ENCODE measurements at regions not wholly inside any gene's neighbourhood (a gene's known extent, or its start where the extent isn't known, plus 50 kb on each side); places are given as distances from the start of the nearest gene placed in this dataset.

GRCh38 chr20:58136149-58136484, 92.3 kb downstream of the ANKRD60 start:
- no peak overlapping the region for H2AFZ ChIP-seq (ENCODE audit: low read length)
- H3K9ac ChIP-seq (ENCODE audit: low read length) = no peak overlapping the region
- no peaks in the 10 kb centered on the region for H3K9me3 ChIP-seq (ENCODE audit: low read length)
- no peaks in the 10 kb centered on the region for H3K9me2 ChIP-seq (replicated peaks; ENCODE audit: insufficient read depth, low read length)
- 0 out of 2 replicates have a peak, but pooled peaks cover 5% of the 10 kb centered on the region for H4K20me1 ChIP-seq (ENCODE audit: insufficient read depth, low read depth, low read length)
- H3K4me3 ChIP-seq (ENCODE audit: low read length) = no peak overlapping the region
- H3K27ac ChIP-seq (ENCODE audit: low read length) = no peak overlapping the region
- no peak for DNase-seq
- H3K36me3 ChIP-seq (ENCODE audit: insufficient read depth, low read length) = no peaks in the 10 kb centered on the region
- no peaks in the 10 kb centered on the region for H3K79me2 ChIP-seq (ENCODE audit: low read length)
- no peak overlapping the region for H3K4me2 ChIP-seq (ENCODE audit: low read depth, low read length, poor library complexity, severe bottlenecking)
- no peaks in the 10 kb centered on the region for H3K4me1 ChIP-seq (ENCODE audit: low read length)
- H3K27me3 ChIP-seq (ENCODE audit: low read length) = no peaks in the 10 kb centered on the region

- no peak overlapping the region for H3K4me3 ChIP-seq (ENCODE audit: low read length)
- no peak overlapping the region for H2AFZ ChIP-seq (ENCODE audit: low read length)
- 0 out of 2 replicates have a peak, but pooled peaks cover 5% of the 10 kb centered on the region for H4K20me1 ChIP-seq (ENCODE audit: insufficient read depth, low read depth, low read length)
- H3K27me3 ChIP-seq (ENCODE audit: low read length) = no peaks in the 10 kb centered on the region
- H3K79me2 ChIP-seq (ENCODE audit: low read length) = no peaks in the 10 kb centered on the region
- H3K9me2 ChIP-seq (replicated peaks; ENCODE audit: insufficient read depth, low read length) = no peaks in the 10 kb centered on the region
- no peak overlapping the region for H3K4me2 ChIP-seq (ENCODE audit: low read depth, low read length, poor library complexity, severe bottlenecking)
- no peaks in the 10 kb centered on the region for H3K36me3 ChIP-seq (ENCODE audit: insufficient read depth, low read length)
- no peaks in the 10 kb centered on the region for H3K9me3 ChIP-seq (ENCODE audit: low read length)
- DNase-seq = no peak
- no peaks in the 10 kb centered on the region for H3K4me1 ChIP-seq (ENCODE audit: low read length)
- no peak overlapping the region for H3K27ac ChIP-seq (ENCODE audit: low read length)
- no peak overlapping the region for H3K9ac ChIP-seq (ENCODE audit: low read length)
These were observed 92.9 kb downstream of the ANKRD60 start for GRCh38 chr20:58135441-58136148.

- Histone ChIP-seq H3K79me2 (ENCODE audit: low read length) (no peaks in the 10 kb centered on the region), H3K27ac (ENCODE audit: low read length) (no peak overlapping the region), H3K4me2 (ENCODE audit: low read depth, low read length, poor library complexity, severe bottlenecking) (no peak overlapping the region)
These were observed 95.2 kb downstream of the ANKRD60 start for GRCh38 chr20:58133020-58133808.

GRCh38 chr20:58131551-58132142, 96.8 kb downstream of the ANKRD60 start:
- DNase-seq = no peak
- Histone ChIP-seq H2AFZ (ENCODE audit: low read length) (no peak overlapping the region), H3K4me2 (ENCODE audit: low read depth, low read length, poor library complexity, severe bottlenecking) (no peak overlapping the region)

More at GRCh38 chr20:58133020-58133808, 95.2 kb downstream of the ANKRD60 start:
- H2AFZ ChIP-seq (ENCODE audit: low read length) = no peak overlapping the region
- no peaks in the 10 kb centered on the region for H3K9me2 ChIP-seq (replicated peaks; ENCODE audit: insufficient read depth, low read length)
- H3K4me3 ChIP-seq (ENCODE audit: low read length) = no peak overlapping the region
- no peaks in the 10 kb centered on the region for H3K36me3 ChIP-seq (ENCODE audit: insufficient read depth, low read length)
- DNase-seq = no peak
- H3K4me1 ChIP-seq (ENCODE audit: low read length) = no peaks in the 10 kb centered on the region
- H3K27me3 ChIP-seq (ENCODE audit: low read length) = no peaks in the 10 kb centered on the region
- no peaks in the 10 kb centered on the region for H4K20me1 ChIP-seq (ENCODE audit: insufficient read depth, low read depth, low read length)
- no peaks in the 10 kb centered on the region for H3K9me3 ChIP-seq (ENCODE audit: low read length)
- H3K9ac ChIP-seq (ENCODE audit: low read length) = no peak overlapping the region

GRCh38 chr20:58131151-58131550, 97.3 kb downstream of the ANKRD60 start:
- no peaks in the 10 kb centered on the region for H4K20me1 ChIP-seq (ENCODE audit: insufficient read depth, low read depth, low read length)
- H3K4me2 ChIP-seq (ENCODE audit: low read depth, low read length, poor library complexity, severe bottlenecking) = no peak overlapping the region
- no peaks in the 10 kb centered on the region for H3K27me3 ChIP-seq (ENCODE audit: low read length)
- H3K27ac ChIP-seq (ENCODE audit: low read length) = no peak overlapping the region
- H3K9me2 ChIP-seq (replicated peaks; ENCODE audit: insufficient read depth, low read length) = no peaks in the 10 kb centered on the region
- H2AFZ ChIP-seq (ENCODE audit: low read length) = no peak overlapping the region
- H3K4me1 ChIP-seq (ENCODE audit: low read length) = no peaks in the 10 kb centered on the region
- no peak overlapping the region for H3K4me3 ChIP-seq (ENCODE audit: low read length)
- H3K9ac ChIP-seq (ENCODE audit: low read length) = no peak overlapping the region
- DNase-seq = no peak
- no peaks in the 10 kb centered on the region for H3K79me2 ChIP-seq (ENCODE audit: low read length)
- no peaks in the 10 kb centered on the region for H3K36me3 ChIP-seq (ENCODE audit: insufficient read depth, low read length)
- H3K9me3 ChIP-seq (ENCODE audit: low read length) = no peaks in the 10 kb centered on the region

More at GRCh38 chr20:58131551-58132142, 96.8 kb downstream of the ANKRD60 start:
- no peak overlapping the region for H3K27ac ChIP-seq (ENCODE audit: low read length)
- no peak overlapping the region for H3K9ac ChIP-seq (ENCODE audit: low read length)
- H3K27me3 ChIP-seq (ENCODE audit: low read length) = no peaks in the 10 kb centered on the region
- H3K79me2 ChIP-seq (ENCODE audit: low read length) = no peaks in the 10 kb centered on the region
- H3K4me3 ChIP-seq (ENCODE audit: low read length) = no peak overlapping the region
- no peaks in the 10 kb centered on the region for H3K9me2 ChIP-seq (replicated peaks; ENCODE audit: insufficient read depth, low read length)
- H3K9me3 ChIP-seq (ENCODE audit: low read length) = no peaks in the 10 kb centered on the region
- H3K4me1 ChIP-seq (ENCODE audit: low read length) = no peaks in the 10 kb centered on the region
- no peaks in the 10 kb centered on the region for H4K20me1 ChIP-seq (ENCODE audit: insufficient read depth, low read depth, low read length)
- no peaks in the 10 kb centered on the region for H3K36me3 ChIP-seq (ENCODE audit: insufficient read depth, low read length)

GRCh38 chr20:58130581-58130980, 97.9 kb downstream of the ANKRD60 start:
- no peak overlapping the region for H3K4me2 ChIP-seq (ENCODE audit: low read depth, low read length, poor library complexity, severe bottlenecking)

GRCh38 chr20:58130156-58130555, 98.3 kb downstream of the ANKRD60 start:
- H3K27ac ChIP-seq (ENCODE audit: low read length) = no peak overlapping the region
- H3K9me3 ChIP-seq (ENCODE audit: low read length) = no peaks in the 10 kb centered on the region
- no peaks in the 10 kb centered on the region for H4K20me1 ChIP-seq (ENCODE audit: insufficient read depth, low read depth, low read length)
- H3K9ac ChIP-seq (ENCODE audit: low read length) = no peak overlapping the region
- H3K79me2 ChIP-seq (ENCODE audit: low read length) = no peaks in the 10 kb centered on the region
- no peak for DNase-seq
- no peaks in the 10 kb centered on the region for H3K4me1 ChIP-seq (ENCODE audit: low read length)
- no peak overlapping the region for H3K4me3 ChIP-seq (ENCODE audit: low read length)
- H3K4me2 ChIP-seq (ENCODE audit: low read depth, low read length, poor library complexity, severe bottlenecking) = no peak overlapping the region
- H3K36me3 ChIP-seq (ENCODE audit: insufficient read depth, low read length) = no peaks in the 10 kb centered on the region
- no peaks in the 10 kb centered on the region for H3K9me2 ChIP-seq (replicated peaks; ENCODE audit: insufficient read depth, low read length)
- H3K27me3 ChIP-seq (ENCODE audit: low read length) = no peaks in the 10 kb centered on the region
- no peak overlapping the region for H2AFZ ChIP-seq (ENCODE audit: low read length)

More at GRCh38 chr20:58130581-58130980, 97.9 kb downstream of the ANKRD60 start:
- no peaks in the 10 kb centered on the region for H3K9me2 ChIP-seq (replicated peaks; ENCODE audit: insufficient read depth, low read length)
- DNase-seq = no peak
- no peak overlapping the region for H2AFZ ChIP-seq (ENCODE audit: low read length)
- H3K27ac ChIP-seq (ENCODE audit: low read length) = no peak overlapping the region
- no peaks in the 10 kb centered on the region for H4K20me1 ChIP-seq (ENCODE audit: insufficient read depth, low read depth, low read length)
- H3K79me2 ChIP-seq (ENCODE audit: low read length) = no peaks in the 10 kb centered on the region
- no peaks in the 10 kb centered on the region for H3K4me1 ChIP-seq (ENCODE audit: low read length)
- no peaks in the 10 kb centered on the region for H3K36me3 ChIP-seq (ENCODE audit: insufficient read depth, low read length)
- H3K4me3 ChIP-seq (ENCODE audit: low read length) = no peak overlapping the region
- no peak overlapping the region for H3K9ac ChIP-seq (ENCODE audit: low read length)
- H3K27me3 ChIP-seq (ENCODE audit: low read length) = no peaks in the 10 kb centered on the region
- no peaks in the 10 kb centered on the region for H3K9me3 ChIP-seq (ENCODE audit: low read length)

GRCh38 chr20:58129721-58130151, 98.7 kb downstream of the ANKRD60 start:
- Histone ChIP-seq H3K79me2 (ENCODE audit: low read length) (no peaks in the 10 kb centered on the region), H4K20me1 (ENCODE audit: insufficient read depth, low read depth, low read length) (no peaks in the 10 kb centered on the region), H3K36me3 (ENCODE audit: insufficient read depth, low read length) (no peaks in the 10 kb centered on the region), H3K27ac (ENCODE audit: low read length) (no peak overlapping the region), H3K27me3 (ENCODE audit: low read length) (no peaks in the 10 kb centered on the region), H3K4me2 (ENCODE audit: low read depth, low read length, poor library complexity, severe bottlenecking) (no peak overlapping the region), H2AFZ (ENCODE audit: low read length) (no peak overlapping the region), H3K9me3 (ENCODE audit: low read length) (no peaks in the 10 kb centered on the region), H3K9ac (ENCODE audit: low read length) (no peak overlapping the region), H3K9me2 (replicated peaks; ENCODE audit: insufficient read depth, low read length) (no peaks in the 10 kb centered on the region), H3K4me3 (ENCODE audit: low read length) (no peak overlapping the region), H3K4me1 (ENCODE audit: low read length) (no peaks in the 10 kb centered on the region)
- DNase-seq = no peak

Data from Karpas-422 (cell line).